Esophagus squamous epithelium (tissue), 4 donors: ENCODE measurements at regions not wholly inside any gene's neighbourhood (a gene's known extent, or its start where the extent isn't known, plus 50 kb on each side); places are given as distances from the start of the nearest gene placed in this dataset.

Experiments used
- POLR2A ChIP-seq, 4 donors: fragments of 450-650 bp; IDR thresholded peaks; one replicate each; pipeline ENCODE4 v1.6.1; 2017; ENCODE audit warnings: antibody characterized with exemption in 4 of 4, mild to moderate bottlenecking in 4 of 4, moderate library complexity in 3 of 4
- TF ChIP-seq, protein P1 (sequence below), 6 experiments: fragments of 450-650 bp in 4 of 6; fragments of 200-600 bp in 2 of 6; sonication (generic) in 2 of 6; IDR thresholded peaks; one replicate each; pipeline ENCODE4 v1.5.1; 2016 to 2019; ENCODE audit warnings: antibody characterized with exemption in 6 of 6, mild to moderate bottlenecking in 4 of 6, moderate library complexity in 4 of 6

DNA sequence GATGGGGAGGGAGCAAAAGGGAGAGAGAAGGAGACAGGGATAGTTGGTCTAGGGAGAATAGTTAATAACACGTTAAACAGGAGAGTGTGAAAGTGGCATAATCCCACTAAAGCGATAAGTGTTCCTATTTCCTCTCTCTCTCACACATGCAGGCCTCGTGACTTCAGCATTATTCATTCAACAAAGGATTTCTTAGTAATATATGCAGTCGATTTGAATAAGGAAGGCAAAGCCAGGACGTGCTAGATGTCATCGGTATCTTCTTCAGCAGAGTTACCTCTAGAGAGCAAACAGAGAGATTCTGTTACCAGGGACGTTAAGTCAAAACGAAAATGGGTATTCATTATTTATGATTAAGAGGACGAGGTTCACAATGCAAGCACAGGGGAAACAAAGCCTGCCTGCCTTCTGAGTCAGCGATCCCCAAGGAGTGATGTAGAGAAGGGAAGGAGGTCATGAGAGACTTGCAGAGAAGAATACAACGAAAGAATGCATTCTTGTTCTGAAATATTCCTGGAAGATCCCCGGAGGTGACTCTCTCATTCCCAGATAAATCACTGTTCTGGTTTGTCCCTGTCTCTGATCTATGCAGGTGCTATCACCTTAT lies 1048.4 kb downstream of the NLGN4X start:
- TF ChIP-seq, protein P1, sequence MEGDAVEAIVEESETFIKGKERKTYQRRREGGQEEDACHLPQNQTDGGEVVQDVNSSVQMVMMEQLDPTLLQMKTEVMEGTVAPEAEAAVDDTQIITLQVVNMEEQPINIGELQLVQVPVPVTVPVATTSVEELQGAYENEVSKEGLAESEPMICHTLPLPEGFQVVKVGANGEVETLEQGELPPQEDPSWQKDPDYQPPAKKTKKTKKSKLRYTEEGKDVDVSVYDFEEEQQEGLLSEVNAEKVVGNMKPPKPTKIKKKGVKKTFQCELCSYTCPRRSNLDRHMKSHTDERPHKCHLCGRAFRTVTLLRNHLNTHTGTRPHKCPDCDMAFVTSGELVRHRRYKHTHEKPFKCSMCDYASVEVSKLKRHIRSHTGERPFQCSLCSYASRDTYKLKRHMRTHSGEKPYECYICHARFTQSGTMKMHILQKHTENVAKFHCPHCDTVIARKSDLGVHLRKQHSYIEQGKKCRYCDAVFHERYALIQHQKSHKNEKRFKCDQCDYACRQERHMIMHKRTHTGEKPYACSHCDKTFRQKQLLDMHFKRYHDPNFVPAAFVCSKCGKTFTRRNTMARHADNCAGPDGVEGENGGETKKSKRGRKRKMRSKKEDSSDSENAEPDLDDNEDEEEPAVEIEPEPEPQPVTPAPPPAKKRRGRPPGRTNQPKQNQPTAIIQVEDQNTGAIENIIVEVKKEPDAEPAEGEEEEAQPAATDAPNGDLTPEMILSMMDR (IDR thresholded peaks at IDR 0.05), result no peak
- no peak for TF ChIP-seq POLR2A (IDR thresholded peaks at IDR 0.05)
